WTC11 (cell line): ENCODE measurements at regions not wholly inside any gene's neighbourhood (a gene's known extent, or its start where the extent isn't known, plus 50 kb on each side); places are given as distances from the start of the nearest gene placed in this dataset.

Experiments
- CREM ChIP-seq: sonication (generic); formaldehyde crosslinking; IDR thresholded peaks from 2 replicates; pipeline ENCODE4 v1.8.1; 2022; ENCODE audit warnings: mild to moderate bottlenecking, missing genetic modification reagents, moderate library complexity
- CTCF ChIP-seq: fragments of 200-600 bp; IDR thresholded peaks from 2 replicates; pipeline ENCODE4 v1.8.0; 2022; ENCODE audit warnings: antibody characterized with exemption
- ELF4 ChIP-seq: sonication (generic); formaldehyde crosslinking; IDR thresholded peaks from 2 replicates; pipeline ENCODE4 v1.8.1; 2022; ENCODE audit warnings: low read depth, mild to moderate bottlenecking, moderate library complexity, missing genetic modification reagents
- IRF2 ChIP-seq: sonication (generic); formaldehyde crosslinking; IDR thresholded peaks from 2 replicates; pipeline ENCODE4 v1.8.0; 2022; ENCODE audit warnings: low read depth, missing genetic modification reagents, borderline replicate concordance
- MAX ChIP-seq: sonication (generic); formaldehyde crosslinking; IDR thresholded peaks from 2 replicates; pipeline ENCODE4 v1.8.0; 2022; ENCODE audit warnings: mild to moderate bottlenecking, missing genetic modification reagents
- NR2C2 ChIP-seq: sonication (generic); formaldehyde crosslinking; IDR thresholded peaks from 2 replicates; pipeline ENCODE4 v1.8.0; 2022; ENCODE audit warnings: mild to moderate bottlenecking, missing genetic modification reagents
- ZNF281 ChIP-seq: sonication (generic); formaldehyde crosslinking; IDR thresholded peaks from 2 replicates; pipeline ENCODE4 v1.8.0; 2023; ENCODE audit warnings: mild to moderate bottlenecking, missing genetic modification reagents
- TF ChIP-seq, protein P1 (sequence below): sonication (generic); formaldehyde crosslinking; IDR thresholded peaks from 2 replicates; pipeline ENCODE4 v1.8.1; 2023; ENCODE audit warnings: mild to moderate bottlenecking, moderate library complexity, missing genetic modification reagents
- TF ChIP-seq, protein P2 (sequence below): sonication (generic); formaldehyde crosslinking; IDR thresholded peaks from 2 replicates; pipeline ENCODE4 v1.8.1; 2022; ENCODE audit warnings: low read depth, missing genetic modification reagents, borderline replicate concordance
- TF ChIP-seq, protein P3 (sequence below): sonication (generic); formaldehyde crosslinking; IDR thresholded peaks from 2 replicates; pipeline ENCODE4 v1.8.1; 2023; ENCODE audit warnings: mild to moderate bottlenecking, missing genetic modification reagents, moderate library complexity
- TF ChIP-seq, protein P4 (sequence below): sonication (generic); formaldehyde crosslinking; IDR thresholded peaks from 2 replicates; pipeline ENCODE4 v1.8.0; 2022; ENCODE audit warnings: mild to moderate bottlenecking, missing genetic modification reagents

- TF ChIP-seq IRF2 (no peak), CTCF (no peak), NR2C2 (CRISPR knock-in tag) (no peak), ZNF281 (CRISPR knock-in tag) (no peak), CREM (CRISPR knock-in tag) (no peak), MAX (CRISPR knock-in tag) (no peak), ELF4 (CRISPR knock-in tag) (no peak)
- TF ChIP-seq, protein P1, sequence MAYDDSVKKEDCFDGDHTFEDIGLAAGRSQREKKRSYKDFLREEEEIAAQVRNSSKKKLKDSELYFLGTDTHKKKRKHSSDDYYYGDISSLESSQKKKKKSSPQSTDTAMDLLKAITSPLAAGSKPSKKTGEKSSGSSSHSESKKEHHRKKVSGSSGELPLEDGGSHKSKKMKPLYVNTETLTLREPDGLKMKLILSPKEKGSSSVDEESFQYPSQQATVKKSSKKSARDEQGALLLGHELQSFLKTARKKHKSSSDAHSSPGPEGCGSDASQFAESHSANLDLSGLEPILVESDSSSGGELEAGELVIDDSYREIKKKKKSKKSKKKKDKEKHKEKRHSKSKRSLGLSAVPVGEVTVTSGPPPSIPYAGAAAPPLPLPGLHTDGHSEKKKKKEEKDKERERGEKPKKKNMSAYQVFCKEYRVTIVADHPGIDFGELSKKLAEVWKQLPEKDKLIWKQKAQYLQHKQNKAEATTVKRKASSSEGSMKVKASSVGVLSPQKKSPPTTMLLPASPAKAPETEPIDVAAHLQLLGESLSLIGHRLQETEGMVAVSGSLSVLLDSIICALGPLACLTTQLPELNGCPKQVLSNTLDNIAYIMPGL (CRISPR knock-in tag) = no peak
- TF ChIP-seq, protein P2, sequence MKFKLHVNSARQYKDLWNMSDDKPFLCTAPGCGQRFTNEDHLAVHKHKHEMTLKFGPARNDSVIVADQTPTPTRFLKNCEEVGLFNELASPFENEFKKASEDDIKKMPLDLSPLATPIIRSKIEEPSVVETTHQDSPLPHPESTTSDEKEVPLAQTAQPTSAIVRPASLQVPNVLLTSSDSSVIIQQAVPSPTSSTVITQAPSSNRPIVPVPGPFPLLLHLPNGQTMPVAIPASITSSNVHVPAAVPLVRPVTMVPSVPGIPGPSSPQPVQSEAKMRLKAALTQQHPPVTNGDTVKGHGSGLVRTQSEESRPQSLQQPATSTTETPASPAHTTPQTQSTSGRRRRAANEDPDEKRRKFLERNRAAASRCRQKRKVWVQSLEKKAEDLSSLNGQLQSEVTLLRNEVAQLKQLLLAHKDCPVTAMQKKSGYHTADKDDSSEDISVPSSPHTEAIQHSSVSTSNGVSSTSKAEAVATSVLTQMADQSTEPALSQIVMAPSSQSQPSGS (CRISPR knock-in tag) = no peak
- TF ChIP-seq, protein P3, sequence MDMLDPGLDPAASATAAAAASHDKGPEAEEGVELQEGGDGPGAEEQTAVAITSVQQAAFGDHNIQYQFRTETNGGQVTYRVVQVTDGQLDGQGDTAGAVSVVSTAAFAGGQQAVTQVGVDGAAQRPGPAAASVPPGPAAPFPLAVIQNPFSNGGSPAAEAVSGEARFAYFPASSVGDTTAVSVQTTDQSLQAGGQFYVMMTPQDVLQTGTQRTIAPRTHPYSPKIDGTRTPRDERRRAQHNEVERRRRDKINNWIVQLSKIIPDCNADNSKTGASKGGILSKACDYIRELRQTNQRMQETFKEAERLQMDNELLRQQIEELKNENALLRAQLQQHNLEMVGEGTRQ (CRISPR knock-in tag) = no peak
- TF ChIP-seq, protein P4, sequence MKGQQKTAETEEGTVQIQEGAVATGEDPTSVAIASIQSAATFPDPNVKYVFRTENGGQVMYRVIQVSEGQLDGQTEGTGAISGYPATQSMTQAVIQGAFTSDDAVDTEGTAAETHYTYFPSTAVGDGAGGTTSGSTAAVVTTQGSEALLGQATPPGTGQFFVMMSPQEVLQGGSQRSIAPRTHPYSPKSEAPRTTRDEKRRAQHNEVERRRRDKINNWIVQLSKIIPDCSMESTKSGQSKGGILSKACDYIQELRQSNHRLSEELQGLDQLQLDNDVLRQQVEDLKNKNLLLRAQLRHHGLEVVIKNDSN (CRISPR knock-in tag) = no peak
These were observed 328.7 kb downstream of the GABRG1 start for GRCh38 chr4:45795135-45795534.
